GM18858 (cell line): ENCODE measurements at regions not wholly inside any gene's neighbourhood (a gene's known extent, or its start where the extent isn't known, plus 50 kb on each side); places are given as distances from the start of the nearest gene placed in this dataset.

ENCODE experiments used
- ATAC-seq: cut with Tn5 transposase; IDR thresholded peaks from one replicate; pipeline ENCODE4 v1.9.1; 2021; ENCODE audit not compliant: unreplicated experiment

DNA sequence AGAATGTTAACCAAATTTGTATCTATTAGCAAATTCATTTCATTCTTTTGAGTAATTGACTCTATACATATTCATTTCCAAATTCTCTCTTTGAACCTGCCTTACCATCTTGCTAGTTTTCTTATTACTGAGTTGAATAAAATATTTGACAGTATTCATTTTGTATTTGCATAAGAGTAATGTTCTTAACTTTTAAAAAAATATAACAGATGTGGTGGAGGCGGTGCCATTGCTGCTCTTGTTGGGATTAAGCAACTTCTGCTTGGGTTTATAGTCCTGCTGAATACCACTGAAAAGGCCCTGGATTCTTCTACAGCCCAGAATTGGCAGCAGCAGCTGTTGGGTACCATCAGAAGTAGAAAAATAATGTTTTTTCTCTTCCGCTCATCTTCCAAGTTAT, 148.9 kb upstream of the PEX5L start:
- ATAC-seq: no peak

DNA sequence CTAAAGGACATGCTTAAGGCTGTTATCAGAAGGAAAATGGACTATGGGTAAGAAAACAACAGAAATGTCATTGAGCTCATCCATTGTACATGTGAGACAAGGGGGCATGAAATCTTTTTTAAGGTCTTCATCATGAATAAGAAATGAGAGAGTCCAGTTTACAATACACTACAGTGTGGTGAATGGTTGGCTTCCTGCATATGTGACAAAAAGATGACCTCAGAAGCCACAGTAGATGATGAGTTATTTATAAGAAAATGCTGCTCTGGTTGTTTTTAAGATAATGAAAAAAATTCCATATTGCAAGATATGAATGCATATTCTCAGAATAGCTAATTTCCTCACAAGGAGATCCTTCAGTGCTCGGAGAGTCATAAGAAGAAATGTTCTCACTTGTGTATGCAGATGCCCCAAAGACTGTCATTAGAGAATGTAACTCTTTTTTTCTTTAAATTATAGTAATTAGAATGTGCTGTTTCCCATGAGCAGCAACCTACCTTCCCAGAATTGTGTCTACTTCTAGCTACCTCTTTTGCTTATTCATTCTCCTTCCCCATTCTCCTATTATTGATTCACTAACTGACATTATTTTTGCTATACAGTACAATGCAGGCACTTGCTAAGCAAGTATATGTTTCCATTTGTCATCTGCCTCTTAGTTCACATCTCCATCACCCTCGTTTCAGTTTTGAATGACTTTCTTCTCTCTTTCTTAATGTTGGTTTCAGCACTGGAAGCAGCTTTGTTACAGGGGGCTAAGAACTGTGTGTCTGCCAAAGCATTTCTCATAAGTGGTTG, 152.0 kb upstream of the PEX5L start:
- peak; percentile 71 for ATAC-seq

DNA sequence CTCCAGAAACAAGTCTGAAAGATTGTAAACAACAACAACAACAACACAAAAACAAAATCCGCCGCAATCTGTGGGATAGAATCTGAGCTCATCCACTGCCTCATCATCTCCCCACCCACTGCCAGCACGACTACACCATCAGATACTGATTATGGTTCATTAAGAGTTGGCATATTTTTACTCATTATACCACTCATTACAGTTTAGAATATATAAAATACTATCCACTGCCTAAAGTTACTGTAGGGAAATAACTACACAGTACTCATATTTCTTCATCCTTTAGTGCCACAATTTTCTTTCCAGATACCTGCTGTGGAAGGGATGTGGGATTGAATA, 152.5 kb upstream of the PEX5L start:
- no peak for ATAC-seq

GRCh38 chr3:180196658-180197057, 159.9 kb upstream of the PEX5L start:
- ATAC-seq: no peak

GRCh38 chr3:180199417-180199995, 162.8 kb upstream of the PEX5L start:
- no peak for ATAC-seq

DNA sequence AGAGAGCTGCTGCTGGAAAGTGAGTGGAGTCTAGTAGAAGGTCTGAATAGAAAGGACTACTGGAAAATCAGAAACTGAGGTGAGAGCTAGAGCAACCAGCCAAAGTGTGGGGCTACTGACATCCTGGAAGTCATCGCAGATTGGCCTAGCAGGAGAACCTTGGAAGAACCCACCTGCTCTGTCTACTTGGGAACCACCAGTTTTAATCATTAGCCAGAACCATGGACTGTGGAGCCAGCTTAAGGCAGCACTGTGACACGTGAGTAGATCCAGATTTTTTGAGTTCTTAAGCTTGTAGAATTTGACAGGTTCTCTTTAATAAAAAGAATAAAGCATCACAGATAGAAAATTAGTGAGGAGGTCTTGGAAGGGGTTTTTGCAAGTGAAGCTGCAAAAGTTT, 179.1 kb upstream of the PEX5L start:
- no peak for ATAC-seq

DNA sequence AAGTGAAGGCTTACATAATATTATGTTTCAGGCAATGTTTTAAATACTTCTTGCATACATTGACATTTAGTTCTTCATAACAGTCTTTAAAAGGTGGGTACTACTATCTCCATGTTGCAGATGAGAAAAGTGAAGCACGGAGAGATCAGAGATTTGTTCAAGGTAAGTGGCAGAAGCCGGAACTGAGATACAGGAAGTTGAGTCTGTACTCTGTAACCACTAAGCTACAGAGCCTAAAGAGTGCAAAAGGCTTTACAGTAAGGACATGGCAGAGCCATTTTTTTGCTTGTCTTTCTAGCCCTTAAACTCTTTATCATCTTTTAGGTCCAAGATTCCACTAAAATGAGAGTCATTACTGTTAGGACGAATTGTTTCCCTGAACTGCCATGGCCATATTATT, 186.5 kb upstream of the PEX5L start:
- no peak for ATAC-seq

GRCh38 chr3:180229113-180229512, 192.4 kb upstream of the PEX5L start:
- ATAC-seq: no peak

GRCh38 chr3:180239939-180240338, 203.2 kb upstream of the PEX5L start:
- ATAC-seq: no peak

DNA sequence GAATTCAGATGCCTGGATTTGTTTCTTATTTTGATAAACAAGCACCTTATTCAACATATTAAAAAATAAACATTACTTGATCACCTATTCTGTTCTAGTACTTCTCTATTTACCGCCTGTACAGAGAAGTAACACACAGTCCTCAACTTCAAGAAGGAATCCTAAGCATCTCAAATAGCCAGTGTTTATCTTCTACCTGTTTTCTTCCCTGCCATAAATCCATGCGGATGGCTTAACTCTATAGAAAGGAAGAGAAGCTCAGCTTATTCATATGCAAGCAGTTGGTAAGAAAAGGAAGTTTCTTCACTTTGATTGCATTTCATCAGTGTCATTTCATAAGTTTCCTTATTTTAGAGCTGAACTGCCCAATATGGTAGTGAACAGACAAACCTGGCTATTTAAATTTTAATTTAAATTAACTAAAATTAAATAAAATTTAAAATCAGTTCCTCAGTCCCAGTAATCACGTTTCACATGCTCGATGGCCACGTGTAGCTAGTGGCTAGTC, 210.0 kb upstream of the PEX5L start:
- ATAC-seq: no peak

DNA sequence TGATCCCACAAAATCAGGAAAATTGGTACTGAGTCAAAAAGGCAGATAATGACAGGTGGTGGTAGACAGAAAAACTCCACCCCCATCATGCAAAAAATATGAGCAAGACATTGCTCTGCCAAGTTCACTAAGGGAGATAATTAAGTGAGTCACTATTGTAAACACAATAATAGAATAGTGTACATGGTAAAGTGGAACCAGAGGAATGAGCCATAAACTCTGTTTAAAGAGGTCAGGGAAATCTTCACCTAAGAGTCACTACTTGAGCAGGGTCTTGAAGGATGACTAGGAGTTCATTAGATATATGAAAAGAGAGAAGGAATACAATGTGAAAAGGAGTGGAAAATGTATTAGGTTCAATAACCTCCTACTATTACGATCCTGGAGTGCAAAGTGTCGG, 213.4 kb upstream of the PEX5L start:
- no peak for ATAC-seq

- ATAC-seq: no peak
Observed at GRCh38 chr3:180252683-180253082, 215.9 kb upstream of the PEX5L start.

DNA sequence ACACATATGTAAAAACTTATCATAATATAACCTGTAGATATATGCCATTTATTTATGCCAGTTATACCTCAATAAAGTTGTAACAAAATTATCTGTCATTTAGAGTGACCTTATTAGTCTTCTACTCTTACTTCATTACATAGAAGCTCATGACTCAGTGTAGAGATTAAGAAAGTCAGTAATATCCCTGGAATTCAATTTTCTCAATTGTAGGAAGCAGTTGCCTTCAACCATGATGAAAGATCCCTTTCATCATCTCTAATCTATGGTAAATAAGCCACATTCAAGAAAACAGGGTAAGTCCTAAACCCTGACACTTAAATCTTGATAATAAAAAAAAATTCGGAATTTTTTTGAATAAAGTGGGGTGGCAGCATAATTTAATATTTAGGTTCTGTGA, 216.5 kb upstream of the PEX5L start:
- no peak for ATAC-seq

- no peak for ATAC-seq
Observed at GRCh38 chr3:180264479-180264878, 227.7 kb upstream of the PEX5L start.

DNA sequence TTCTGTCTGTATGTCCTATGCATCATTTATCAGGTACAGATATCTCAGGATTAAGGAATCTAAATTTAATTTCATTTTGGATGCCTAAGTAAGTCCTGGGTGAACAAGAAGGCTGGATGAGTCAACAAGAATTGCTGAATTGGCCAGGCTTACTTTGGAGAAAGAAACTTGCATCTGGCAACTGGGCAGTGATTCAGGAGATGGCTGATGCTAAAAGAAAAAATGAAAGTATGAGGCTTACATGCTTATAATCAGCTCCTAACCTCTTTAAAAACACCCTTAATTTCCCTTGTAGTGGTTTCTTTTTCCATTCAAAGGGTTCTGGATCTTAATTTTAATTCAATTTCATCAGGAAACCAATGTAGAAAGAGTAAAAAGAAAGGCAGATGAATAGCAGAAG, 228.8 kb upstream of the PEX5L start:
- no peak for ATAC-seq

DNA sequence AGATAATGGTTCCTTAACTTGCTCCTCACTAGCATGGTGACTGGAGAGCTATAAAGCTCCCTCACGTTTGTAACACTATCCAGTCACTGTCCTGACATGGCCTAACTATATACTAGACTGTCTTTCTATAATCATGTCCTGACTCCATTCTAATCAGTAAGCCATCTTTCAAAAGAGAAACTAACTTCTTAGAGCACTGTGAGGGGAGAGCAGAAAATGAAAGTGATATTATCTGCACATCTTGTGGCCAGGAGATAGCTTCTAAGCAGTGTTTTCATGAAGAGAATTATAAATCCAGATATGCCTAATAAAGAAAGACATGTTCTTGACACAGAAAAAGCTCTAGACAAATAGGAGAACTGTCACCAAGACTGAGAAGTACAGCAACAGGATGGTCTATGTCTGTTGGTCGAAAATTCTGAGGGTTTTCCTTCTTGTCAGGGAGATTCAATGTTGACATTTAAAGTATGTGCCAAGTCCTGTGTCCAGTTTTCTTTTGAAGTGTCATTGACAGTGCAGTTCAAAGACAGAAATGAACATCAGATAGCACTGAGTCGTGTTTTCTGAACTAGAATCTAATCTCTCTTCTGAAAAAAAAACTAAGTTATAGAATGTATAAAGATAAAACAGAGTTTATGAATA, 230.6 kb upstream of the PEX5L start:
- peak; percentile 99 for ATAC-seq

DNA sequence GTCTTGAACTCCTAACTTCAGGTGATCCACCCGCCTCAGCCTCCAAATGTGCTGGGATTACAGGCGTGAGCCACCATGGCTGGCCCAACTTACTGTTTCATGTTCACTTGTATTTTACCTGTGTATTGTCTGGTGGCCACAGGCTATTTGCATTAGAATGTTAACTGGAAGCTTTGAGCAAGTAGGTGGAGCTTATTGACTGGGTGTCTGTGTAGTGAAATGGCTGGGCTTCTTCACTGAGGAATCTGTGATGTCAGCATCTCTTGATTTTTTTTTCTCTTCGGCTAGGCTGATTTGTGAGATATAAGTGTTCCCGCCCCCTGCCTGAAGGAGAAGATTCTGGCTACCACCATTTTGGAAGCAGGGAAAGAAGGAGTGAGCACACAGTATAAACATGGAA, 237.8 kb upstream of the PEX5L start:
- ATAC-seq: no peak

DNA sequence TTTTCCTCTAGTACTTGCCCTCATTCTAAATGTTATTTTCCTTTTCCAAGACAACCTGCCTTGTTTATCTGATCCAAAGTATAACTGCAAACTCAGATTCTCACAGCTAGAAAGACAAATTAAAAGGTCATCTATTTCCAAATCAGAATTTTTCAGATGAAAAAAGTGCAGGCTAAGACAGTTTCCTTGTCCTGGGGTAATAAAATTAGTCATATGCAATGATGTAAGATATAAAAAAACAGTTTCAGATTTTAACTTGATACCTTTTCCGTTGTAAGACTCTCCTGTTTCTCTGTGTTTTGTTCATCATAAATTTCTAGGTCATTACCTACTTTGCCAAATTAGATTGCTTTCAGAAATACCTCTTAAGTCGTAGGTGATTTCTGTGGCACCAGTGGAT, 238.4 kb upstream of the PEX5L start:
- ATAC-seq: no peak

DNA sequence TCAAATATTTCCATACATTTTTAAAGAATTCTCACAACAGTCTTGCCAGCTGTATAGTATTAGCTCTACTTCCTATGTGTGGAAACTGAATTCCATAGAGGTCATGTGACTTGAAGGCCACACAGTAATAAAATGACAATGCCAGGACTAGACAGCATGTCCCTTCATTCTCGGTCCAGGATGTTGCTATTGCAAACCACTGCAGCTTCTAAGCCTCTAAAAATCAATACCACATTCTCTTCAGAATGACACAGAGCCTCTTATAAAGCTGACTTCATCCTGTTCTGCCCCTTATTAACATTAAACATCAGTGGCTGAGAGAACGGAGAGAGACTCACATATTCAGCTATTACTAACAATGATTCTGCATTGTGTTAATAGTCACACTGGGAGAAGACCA, 240.3 kb upstream of the PEX5L start:
- no peak for ATAC-seq

DNA sequence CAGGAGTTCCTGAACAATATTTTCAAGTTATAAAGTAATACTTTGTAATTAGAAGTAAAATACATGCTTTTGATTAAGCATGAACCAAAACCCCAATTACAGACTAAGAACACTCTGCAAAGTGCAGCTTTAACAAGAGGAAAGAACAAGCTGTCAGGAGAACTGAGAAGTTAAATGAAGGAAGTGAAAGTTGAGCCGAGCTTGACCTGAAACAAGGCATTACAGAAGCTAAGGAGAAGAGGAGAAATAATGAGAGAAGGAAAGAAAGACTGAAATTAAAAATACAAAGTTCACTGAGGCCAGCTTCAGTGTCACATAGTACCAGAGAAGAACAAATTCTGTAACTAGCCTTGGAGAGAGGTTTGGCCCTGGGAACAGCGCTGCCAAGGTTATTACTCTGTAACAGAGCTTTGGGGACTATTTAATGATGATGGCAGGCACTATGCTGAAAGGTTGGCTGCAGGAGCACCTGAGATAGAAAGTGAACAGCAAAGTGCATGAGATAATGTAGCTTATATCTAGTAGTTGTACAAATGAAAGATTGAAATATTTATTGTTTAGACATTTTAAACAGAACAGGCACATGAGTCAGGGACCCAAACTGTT, 241.9 kb upstream of the PEX5L start:
- peak; percentile 97 for ATAC-seq

DNA sequence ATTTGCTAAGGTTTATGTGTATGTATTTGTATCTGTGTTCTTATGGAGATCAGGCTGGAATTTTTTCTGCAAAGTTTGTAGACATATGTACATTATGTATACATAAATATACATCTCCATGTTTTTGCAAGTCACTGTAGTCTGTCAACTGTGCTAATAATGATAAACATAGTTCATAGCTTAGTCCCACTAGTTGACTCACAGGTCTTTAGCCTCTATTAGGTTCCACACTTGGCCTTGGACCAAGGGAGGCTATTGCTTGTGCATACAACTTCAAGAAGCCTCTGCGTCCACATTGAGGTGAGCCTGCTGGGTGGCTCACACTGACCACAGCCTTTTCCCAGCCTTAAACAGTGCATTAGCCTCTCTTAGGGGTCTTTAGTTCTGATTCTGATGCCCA, 243.8 kb upstream of the PEX5L start:
- no peak for ATAC-seq

GRCh38 chr3:180282386-180282785, 245.6 kb upstream of the PEX5L start:
- ATAC-seq: no peak
